Pons (tissue), 1 donor: ENCODE measurements at regions not wholly inside any gene's neighbourhood (a gene's known extent, or its start where the extent isn't known, plus 50 kb on each side); places are given as distances from the start of the nearest gene placed in this dataset.
"Not testable (repeated sequence)": the region's sequence is repeated elsewhere in the genome, so short reads cannot be mapped to it uniquely, and the experiment has no call there.

Experiments used
- DNase-seq: peaks from one replicate; pipeline ENCODE4 v3.0.0-alpha.2; 2016; ENCODE audit warnings: low spot score

DNA sequence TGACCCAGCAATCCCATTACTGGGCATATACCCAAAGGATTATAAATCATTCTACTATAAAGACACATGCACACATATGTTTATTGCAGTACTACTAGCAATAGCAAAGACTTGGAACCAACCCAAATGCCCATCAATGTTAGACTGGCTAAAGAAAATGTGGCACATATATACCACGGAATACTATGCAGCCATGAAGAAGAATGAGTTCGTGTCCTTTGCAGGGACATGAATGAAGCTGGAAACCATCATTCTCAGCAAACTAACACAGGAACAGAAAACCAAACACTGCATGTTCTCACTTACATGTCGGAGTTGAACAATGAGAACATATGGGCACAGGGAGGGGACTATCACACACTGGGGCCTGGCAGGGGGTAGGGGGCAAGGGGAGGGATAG lies 183.0 kb downstream of the HACE1 start:
- not testable (repeated sequence) for DNase-seq

DNA sequence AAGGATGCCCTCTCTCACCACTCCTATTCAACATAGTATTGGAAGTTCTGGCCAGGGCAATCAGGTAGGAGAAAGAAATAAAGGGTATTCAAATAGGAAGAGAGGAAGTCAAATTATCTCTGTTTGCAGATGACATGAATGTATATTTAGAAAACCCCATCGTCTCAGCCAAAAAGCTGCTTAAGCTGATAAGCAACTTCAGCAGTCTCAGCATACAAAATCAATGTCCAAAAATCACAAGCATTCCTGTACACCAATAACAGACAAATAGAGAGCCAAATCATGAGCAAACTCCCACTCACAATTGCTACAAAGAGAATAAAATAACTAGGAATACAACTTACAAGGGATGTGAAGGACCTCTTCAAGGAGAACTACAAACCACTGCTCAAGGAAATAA lies 184.6 kb downstream of the HACE1 start:
- DNase-seq: not testable (repeated sequence)

DNA sequence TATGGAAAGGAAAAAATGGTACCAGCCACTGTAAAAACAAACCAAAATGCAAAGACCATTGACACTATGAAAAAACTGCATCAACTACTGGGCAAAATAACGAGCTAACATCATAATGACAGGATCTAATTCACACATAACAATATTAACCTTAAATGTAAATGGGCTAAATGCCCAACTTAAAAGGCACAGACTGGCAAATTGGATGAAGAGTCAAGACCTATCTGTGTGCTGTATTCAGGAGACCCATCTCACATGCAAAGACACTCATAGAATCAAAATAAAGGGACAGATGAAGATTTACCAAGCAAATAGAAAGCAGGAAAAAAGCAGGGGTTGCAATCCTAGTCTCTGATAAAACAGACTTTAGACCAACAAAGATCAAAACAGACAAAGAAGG lies 186.6 kb downstream of the HACE1 start:
- not testable (repeated sequence) for DNase-seq

DNA sequence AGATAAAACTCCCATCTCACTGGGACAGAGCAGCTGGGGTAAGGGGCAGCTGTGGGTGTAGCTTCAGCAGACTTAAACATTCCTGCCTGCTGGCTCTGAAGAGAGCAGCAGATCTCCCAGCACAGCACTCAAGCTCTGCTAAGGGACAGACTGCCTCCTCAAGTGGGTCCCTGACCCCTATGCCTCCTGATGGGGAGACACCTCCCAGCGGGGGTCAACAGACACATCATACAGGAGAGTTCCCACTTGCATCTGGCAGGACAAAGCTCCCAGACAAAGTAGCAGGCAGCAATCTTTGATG lies 188.2 kb downstream of the HACE1 start:
- DNase-seq: not testable (repeated sequence)

DNA sequence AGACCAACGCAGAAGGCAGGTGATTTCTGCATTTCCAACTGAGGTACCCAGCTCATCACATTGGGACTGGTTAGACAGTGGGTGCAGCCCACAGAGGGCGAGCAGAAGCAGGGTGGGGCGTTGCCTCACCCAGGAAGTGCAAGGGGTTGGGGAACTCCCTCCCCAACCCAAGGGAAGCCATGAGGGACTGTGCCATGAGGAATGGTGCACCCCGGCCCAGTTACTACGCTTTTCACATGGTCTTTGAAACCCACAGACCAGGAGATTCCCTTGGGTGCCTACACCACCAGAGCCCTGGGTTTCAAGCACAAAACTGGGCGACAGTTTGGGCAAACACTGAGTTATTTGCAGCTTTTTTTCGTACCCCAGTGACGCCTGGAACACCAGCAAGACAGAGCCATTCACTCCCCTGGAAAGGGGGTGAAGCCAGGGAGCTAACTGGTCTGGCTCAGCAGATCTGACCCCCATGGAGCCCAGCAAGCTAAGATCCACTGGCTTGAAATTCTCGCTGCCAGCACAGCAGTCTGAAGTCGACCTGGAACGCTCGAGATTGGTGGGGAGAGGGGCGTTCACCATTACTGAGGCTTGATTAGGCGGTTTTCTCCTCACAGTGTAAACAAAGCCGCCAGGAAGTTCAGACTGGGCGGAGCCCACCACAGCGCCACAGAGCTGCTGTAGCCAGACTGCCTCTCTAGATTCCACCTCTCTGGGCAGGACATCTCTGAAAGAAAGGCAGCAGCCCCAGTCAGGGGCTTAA lies 188.7 kb downstream of the HACE1 start:
- not testable (repeated sequence) for DNase-seq

DNA sequence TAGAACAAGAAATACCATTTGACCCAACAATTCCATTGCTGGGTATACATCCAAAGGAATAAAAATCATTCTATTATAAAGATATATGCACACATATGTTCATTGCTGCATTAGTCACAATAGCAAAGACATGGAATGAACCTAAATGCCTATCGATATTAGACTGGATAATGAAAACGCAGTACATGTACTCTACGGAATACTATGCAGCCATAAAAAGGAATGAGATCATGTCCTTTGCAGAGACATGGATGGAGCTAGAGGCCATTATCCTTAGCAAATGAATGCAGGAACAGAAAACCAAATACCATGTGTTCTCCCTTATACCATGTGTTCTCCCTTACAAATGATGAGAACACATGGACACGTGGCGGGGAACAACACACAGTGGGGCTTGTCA lies 190.2 kb downstream of the HACE1 start:
- no peak for DNase-seq

DNA sequence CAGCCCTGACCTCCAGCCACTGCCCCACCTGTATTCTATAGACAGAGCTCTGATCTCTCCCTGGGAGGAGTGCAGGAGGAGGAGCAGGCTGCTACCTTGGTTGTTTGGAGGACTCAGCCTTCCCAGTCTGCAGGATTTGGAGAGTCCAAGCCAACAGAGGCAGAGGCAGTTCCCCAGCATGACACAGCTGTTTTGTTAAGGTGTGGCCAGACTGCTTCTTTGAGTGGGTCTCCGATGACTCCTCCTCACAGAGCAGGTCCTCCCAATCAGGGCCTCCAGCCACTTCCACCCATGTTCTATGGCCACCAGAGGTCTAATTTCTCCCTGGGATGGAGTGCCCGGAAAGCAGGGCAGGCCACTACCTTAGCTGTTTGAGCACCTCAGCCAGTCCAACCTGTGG lies 203.5 kb downstream of the HACE1 start:
- no peak for DNase-seq

DNA sequence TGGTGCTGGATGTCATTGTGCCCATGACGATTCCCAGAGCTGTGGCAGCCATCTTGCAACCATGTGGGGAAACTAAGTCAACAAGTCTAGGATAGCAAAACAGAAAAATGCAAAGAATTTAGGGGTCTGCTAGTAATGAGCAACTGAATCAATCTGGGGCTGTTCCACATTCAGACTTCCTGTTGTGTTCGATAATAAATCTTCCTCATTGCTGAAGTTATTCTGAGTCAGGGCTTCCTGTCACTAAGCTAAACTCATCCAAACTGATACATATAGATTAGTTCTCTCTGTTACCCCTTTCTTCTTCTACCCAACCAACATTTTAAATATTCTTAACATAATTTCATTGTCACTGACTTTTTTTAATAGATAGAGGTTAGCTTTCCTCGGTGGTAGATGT lies 205.9 kb downstream of the HACE1 start:
- DNase-seq: no peak

DNA sequence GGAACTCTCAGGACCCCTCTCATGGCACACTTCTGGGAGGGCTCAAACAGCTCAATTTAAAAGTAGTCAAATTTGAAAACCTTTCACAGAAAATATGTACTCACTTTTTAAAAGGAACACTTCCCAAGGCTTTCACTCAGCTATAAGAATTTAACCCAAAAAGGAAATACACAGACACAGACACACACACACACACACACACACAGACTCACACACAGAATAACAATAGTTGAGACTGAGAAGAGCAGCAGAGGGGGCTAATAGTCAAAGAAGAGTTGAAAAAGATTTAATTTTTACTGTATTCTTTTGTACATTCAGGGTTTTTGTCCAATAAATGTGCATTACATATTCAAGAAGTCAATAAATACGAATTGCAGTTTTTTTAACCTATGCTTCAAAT lies 211.4 kb downstream of the HACE1 start:
- no peak for DNase-seq

DNA sequence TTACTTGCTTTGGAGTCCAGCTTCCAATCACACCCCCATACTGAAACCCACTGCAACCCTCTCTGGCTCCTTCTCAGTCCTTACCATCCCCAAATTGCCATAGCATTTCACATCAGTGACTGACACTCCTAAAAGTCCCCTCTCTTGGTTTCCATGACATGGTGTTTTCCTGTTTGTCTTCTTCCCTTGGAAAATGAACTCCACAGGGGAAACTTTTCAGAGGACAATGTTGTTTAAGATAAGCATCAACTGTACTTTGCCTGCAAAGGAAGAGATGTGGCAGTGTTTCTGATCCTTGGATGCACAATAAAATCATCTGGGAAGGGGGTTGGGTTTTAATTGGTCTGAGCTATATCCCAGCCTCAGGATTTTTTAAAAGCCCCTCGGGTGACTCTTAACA lies 214.9 kb downstream of the HACE1 start:
- DNase-seq: no peak

DNA sequence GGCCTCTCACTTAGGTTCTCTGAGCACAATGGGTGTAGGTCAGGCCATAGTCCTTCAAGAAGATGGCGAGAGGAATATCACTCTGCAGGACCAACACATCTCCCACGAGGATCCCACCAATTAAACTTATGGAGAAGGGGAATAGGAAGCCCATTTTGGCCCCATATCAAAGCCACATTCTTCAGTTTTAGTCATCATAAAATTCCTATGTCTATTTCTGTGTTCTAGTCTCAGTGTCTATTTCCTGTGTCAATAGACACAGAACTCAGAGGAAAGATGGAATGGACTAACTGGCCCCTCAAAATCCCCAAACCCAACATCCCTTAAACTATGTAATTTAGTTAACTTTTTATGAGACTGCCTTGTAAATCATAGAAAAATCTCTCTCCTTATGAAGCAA lies 216.8 kb downstream of the HACE1 start:
- DNase-seq: no peak

DNA sequence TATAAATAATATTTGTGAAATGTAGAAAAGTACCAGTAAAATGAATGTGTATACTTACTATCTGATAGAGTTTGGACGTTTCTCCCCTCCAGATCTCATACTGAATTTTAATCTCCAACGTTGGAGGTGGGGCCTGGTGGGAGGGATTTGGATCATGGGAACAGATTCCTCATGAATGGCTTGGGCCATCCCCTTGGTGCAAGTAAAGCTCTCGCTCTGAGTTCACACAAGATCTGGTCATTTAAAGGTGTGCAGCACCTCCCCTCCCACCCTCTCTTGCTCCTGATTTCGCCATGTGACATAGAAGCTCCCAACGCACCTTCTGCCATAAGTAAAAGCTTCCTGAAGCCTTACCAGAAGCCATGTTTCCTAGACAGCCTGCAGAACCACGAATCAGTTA lies 219.0 kb downstream of the HACE1 start:
- no peak for DNase-seq

DNA sequence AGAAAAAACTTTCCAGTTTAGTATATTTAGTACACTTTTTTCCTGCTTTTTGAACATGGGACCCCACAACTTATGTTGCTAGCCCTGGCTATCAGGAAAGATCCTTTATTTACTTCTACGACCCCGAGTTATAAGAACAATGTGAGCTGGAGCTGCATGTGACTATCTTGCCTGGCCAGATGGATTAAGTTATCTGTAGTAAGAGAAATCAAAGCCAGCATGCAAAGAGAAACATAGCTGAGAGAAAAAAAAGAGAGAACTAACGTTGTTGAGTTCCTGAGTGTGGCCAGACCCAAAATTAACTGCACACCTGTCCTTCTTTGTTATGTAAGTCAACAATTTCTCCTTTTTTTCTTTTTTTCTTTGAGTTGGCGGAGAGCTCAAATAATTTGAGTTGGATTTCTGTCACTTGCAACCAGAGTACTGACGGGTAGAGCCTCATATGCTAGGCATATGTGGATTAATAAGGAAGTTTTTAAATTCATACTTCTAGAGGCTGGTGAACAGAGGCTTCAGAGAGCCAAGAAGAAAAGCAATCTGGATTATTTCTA lies 219.5 kb downstream of the HACE1 start:
- no peak for DNase-seq

DNA sequence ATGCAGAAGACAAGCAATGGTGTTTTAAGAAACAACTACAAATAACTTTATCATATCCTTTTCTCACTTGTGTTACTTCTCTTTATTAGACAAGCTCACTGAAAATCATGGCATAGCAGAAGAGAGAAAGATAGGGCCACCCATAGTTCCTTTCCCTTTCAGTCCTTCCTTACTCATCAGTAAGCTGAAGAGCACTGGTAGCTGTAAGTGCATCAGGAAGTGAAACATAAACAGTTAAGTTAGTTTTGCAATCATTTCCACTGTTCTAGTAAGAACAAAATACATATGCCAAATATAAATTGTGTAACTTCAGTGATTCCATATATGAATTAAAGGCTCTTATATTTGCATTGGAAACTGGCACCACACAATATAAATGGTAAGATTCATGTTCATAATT lies 220.1 kb downstream of the HACE1 start:
- DNase-seq: peak; percentile 45

DNA sequence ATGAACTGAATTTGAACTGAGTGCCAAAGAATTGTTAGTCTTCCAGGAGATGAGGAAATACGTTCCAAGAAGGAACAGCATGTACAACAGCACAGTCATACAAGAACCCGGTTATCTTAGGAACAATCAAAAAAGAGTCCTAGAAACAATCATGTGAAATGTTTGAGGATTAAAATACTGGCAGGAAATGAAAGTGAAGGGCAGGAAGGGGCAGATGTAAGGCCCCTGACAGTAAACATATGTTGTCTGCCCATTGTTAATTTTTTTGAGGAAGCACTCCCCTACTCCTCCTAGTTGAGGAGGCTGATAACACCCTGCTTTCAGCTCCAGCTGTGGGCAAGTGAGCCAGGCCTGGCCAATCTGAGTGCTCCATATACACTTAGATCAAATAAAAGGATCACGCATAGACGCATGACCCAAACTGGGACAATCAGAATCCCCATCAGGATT lies 220.9 kb downstream of the HACE1 start:
- DNase-seq: peak; percentile 72

DNA sequence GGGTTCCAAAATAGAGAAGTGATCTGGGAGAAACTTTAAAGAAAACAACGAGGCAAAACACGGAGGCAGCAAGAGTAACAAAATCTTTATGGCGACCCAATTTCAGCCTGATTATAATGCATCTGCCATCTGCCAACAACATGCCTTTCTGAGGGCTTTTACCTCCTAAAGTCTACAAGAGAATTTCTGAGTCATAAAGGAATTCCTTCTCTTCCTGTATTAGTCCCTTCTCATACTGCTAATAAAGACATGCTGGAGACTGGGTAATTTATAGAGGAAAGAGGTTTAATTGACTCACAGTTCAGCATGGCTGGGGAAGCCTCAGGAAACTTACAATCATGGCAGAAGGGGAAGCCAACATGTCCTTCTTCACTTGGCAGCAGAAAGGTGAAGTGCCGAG lies 226.6 kb downstream of the HACE1 start:
- DNase-seq: no peak

DNA sequence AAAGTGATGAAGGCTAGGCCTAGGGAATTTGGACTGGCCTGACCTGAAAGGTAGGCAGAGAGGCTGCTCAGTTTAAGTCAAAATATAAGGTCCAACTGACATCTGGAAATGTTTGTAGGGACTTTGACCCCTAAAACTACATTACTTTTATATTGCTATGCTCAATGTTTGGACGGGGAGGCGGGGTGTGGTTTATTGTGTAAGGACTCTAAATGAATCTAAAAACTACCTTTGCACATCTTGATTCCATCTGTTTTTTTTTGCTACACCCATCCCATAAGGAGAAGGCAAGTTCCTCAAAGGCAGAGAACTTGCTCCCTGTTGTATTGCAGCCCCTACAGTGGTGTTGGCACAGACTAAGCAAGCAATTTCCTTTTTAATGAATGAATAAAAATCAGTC lies 227.1 kb downstream of the HACE1 start:
- DNase-seq: no peak

DNA sequence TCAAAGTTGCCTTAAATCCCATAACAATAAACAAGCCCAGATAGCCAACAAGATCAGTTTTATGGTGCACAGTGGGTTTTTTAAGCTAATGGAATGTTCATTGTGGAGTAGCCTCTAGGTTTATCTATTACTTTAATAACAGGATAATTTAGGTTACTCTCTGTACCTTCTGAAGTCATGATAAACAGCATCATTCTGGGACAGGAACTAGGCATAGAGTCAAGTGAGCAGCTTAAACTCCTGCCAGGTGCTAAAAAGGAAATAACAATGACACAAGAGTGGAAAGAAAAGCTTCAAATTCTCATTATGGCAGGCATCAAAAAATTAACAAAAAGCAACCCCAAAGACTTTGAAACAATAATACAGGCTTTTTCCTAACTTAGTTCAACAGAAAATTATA lies 228.8 kb downstream of the HACE1 start:
- no peak for DNase-seq

DNA sequence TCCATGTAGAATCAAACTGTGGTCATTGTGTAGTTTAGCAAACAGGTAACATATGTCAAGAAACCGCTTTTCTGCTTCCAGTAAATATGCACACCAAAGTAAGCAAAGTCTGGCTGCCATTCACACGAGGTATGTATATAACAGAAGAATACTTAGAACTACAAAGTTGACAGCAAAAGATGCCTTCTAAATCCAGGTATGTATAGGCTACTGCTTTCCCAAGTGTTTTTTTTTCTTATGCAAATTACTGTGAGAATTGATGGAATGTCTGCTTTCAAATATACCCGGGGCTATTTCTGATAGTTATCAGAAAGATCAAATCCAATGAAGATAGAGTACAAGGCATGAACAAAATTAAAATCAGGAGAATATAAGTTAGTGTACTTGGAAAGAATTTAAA lies 229.2 kb downstream of the HACE1 start:
- DNase-seq: no peak

DNA sequence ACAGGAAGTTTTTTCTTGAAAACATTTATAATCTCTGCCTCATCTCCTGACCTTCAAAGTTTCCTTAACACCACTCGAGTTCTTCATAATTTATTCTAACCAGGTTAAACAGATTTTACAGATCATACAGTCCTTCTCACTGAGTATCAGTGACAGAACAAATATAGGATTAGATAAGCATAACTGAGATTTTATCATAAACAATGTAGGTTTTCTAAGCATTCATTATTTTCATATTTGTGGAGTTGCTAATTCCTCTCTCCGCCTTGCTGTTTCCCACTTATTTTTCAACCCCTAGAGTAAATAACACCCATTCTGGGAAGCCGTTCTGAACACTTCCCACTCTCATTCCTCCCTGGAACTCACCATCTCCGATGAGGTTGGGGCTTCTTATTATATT lies 229.9 kb downstream of the HACE1 start:
- DNase-seq: no peak

DNA sequence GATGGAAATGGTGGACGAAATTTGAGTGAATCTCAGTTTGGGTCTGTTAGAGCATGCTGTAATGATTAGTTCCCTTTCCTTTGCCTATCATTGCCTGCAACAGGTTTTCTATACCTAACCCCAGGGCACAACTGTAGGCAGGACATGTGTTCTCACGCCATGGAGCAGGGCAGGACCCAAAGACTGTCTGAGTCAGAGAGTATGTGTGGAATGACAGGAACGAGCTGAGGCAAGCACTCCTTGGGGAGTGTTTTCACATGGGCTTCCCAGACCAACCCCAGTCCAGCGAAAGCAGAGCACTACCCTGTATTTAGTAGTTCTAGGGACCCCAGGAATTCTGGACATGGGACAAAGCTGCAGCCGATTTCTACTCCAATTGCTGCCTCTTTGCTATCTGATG lies 234.2 kb downstream of the HACE1 start:
- DNase-seq: no peak

DNA sequence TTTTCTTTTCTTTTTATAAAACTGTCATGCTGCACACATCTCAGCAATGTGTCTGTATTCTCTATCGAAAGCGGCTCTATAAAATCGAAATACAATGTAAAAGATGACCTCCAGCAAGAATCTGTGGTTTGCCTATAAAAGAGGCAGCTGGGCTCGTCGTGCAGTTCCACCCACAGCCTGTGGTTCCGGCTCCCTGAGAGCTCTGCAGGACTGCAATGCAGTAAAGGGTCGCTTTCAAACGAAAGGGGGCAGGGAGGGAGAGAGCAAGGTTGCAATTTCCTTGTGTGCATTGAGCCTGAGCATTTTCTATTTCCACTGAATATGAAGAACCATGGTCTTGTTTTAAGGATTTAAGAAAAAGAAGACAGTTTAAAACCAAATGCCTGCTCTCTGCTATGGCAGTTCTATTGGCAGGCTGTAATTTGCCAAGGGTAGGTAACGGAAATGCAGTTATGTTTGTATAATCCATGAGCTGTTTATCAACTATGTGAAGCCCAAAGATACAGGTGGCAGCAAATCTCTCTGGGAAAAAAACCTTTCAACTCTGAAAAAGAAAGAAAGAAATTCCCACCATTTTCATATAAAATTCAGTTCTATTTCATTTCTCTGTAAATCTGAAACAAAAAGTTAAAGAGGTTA lies 236.5 kb downstream of the HACE1 start:
- no peak for DNase-seq

DNA sequence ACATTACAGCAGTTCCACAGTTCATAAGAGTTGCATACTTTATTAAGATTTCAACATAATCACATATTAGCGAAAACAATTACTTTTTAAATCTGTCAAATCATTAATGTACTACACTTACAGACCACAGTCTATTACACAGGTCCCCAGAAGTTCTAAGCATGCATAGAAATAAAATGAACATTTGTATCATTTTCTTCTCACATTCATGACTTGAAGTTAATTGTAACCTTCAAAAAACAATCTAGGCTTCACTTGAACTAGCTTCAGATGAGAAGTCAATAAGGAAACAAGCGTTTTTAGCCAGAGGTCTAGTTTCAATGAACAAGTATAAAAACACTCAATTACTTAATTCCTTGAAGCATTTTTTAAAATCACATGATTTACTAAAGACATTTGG lies 238.3 kb downstream of the HACE1 start:
- no peak for DNase-seq

DNA sequence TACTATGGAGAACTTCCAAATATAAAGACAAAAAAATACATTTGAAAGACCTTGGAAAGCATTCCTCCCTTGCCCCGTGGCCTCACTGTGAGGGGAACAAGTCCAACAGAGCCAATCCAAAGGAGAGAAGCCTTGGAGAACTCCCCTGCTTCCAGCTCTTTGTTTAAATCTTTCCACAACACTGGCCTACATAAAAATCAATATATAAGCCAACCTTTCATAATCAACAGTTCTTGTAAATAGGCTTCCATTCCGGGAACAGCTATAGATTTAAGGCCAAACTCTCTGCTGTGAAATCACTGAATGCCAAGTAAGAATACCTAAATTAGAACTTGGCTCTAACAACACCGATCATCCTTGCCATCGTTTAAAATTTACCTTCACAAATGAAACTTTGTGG lies 242.1 kb downstream of the HACE1 start:
- DNase-seq: no peak
